Esophagus (tissue), 2 donors: ENCODE measurements at regions not wholly inside any gene's neighbourhood (a gene's known extent, or its start where the extent isn't known, plus 50 kb on each side); places are given as distances from the start of the nearest gene placed in this dataset.
"Not testable (repeated sequence)": the region's sequence is repeated elsewhere in the genome, so short reads cannot be mapped to it uniquely, and the experiment has no call there.

Source experiments
- H3K27ac ChIP-seq, 2 donors: one replicate each; pipeline ENCODE4 v1.5.1; 2013; ENCODE audit warnings: low read depth in 2 of 2, mild to moderate bottlenecking in 2 of 2, inconsistent platforms in 1 of 2, low read length in 1 of 2, moderate library complexity in 1 of 2
- H3K27me3 ChIP-seq, 2 donors: one replicate each; pipeline ENCODE4 v1.6.1; 2013; ENCODE audit warnings: low read length in 2 of 2, control low read depth in 1 of 2, mild to moderate bottlenecking in 1 of 2; ENCODE audit not compliant: insufficient read depth in 2 of 2, control insufficient read depth in 1 of 2
- H3K36me3 ChIP-seq, 2 donors: one replicate each; pipeline ENCODE4 v1.6.1; 2013; ENCODE audit warnings: low read length in 1 of 2; ENCODE audit not compliant: control insufficient read depth in 2 of 2, insufficient read depth in 2 of 2
- H3K4me1 ChIP-seq, 2 donors: one replicate each; pipeline ENCODE4 v1.6.1; 2013; ENCODE audit warnings: low read length in 1 of 2; ENCODE audit not compliant: control insufficient read depth in 2 of 2, insufficient read depth in 2 of 2
- H3K4me3 ChIP-seq, 2 donors: one replicate each; pipeline ENCODE4 v1.5.1; 2013; ENCODE audit warnings: low read length in 2 of 2, mild to moderate bottlenecking in 2 of 2, low read depth in 1 of 2, moderate library complexity in 1 of 2
- H3K9me3 ChIP-seq, 2 donors: one replicate each; pipeline ENCODE4 v1.6.1; 2013; ENCODE audit warnings: mild to moderate bottlenecking in 2 of 2, low read depth in 1 of 2, low read length in 1 of 2, moderate library complexity in 1 of 2; ENCODE audit not compliant: control insufficient read depth in 2 of 2, insufficient read depth in 1 of 2
- WGBS, 2 donors: extraction: QIAGEN DNeasy Blood & Tissue Kit; methylation state at CpG; one replicate each; pipeline ENCODE4 v1.1.7; 2013; 5-methylcytosine and 5-hydroxymethylcytosine counted together
- donor health status: healthy with polysubstance abuse.
- donor health status: Bipolar disorder and iron deficiency.

GRCh38 chr7:17580856-17581255, 282.4 kb downstream of the AHR start:
- H3K36me3 ChIP-seq, result no peaks in the 10 kb centered on the region
- H3K27ac ChIP-seq, result no peak overlapping the region

GRCh38 chr7:17581301-17581700, 282.8 kb downstream of the AHR start:
- Histone ChIP-seq H3K27me3 (no peaks in the 10 kb centered on the region), H3K27ac (no peak overlapping the region), H3K4me1 (no peaks in the 10 kb centered on the region), H3K4me3 (no peak overlapping the region), H3K36me3 (no peaks in the 10 kb centered on the region), H3K9me3 (no peaks in the 10 kb centered on the region)
- WGBS, 2 donors, result 87 to 88% methylated on average over 1 of the region's 1 CpG

More at GRCh38 chr7:17580856-17581255, 282.4 kb downstream of the AHR start:
- Histone ChIP-seq H3K4me1 (no peaks in the 10 kb centered on the region), H3K4me3 (no peak overlapping the region), H3K9me3 (no peaks in the 10 kb centered on the region), H3K27me3 (no peaks in the 10 kb centered on the region)
- WGBS, 2 donors, result 82 to 86% methylated on average over 1 of the region's 1 CpG

GRCh38 chr7:17582696-17583095, 284.2 kb downstream of the AHR start:
- not testable (repeated sequence) for H3K9me3 ChIP-seq, H3K27ac ChIP-seq, H3K27me3 ChIP-seq, H3K36me3 ChIP-seq, H3K4me1 ChIP-seq, H3K4me3 ChIP-seq
- WGBS, 2 donors, result 87 to 90% methylated on average over 2 of the region's 2 CpGs

- Histone ChIP-seq H3K36me3 (no peaks in the 10 kb centered on the region), H3K4me3 (no peak overlapping the region), H3K27ac (no peak overlapping the region), H3K27me3 (no peaks in the 10 kb centered on the region), H3K9me3 (no peaks in the 10 kb centered on the region), H3K4me1 (no peaks in the 10 kb centered on the region)
- WGBS, 2 donors, result 95 to 96% methylated on average over 1 of the region's 1 CpG
Observed at GRCh38 chr7:17583786-17584185, 285.3 kb downstream of the AHR start.

GRCh38 chr7:17584822-17585221, 286.4 kb downstream of the AHR start:
- no peaks in the 10 kb centered on the region for H3K27me3 ChIP-seq
- no peaks in the 10 kb centered on the region for H3K36me3 ChIP-seq
- H3K27ac ChIP-seq, result no peak overlapping the region
- H3K4me3 ChIP-seq, result no peak overlapping the region
- H3K9me3 ChIP-seq, result no peaks in the 10 kb centered on the region
- WGBS, 2 donors, result 38 to 48% methylated on average over 1 of the region's 1 CpG
- H3K4me1 ChIP-seq, result no peaks in the 10 kb centered on the region

GRCh38 chr7:17586711-17587110, 288.3 kb downstream of the AHR start:
- Histone ChIP-seq H3K4me1 (no peaks in the 10 kb centered on the region), H3K4me3 (no peak overlapping the region), H3K36me3 (no peaks in the 10 kb centered on the region), H3K27me3 (no peaks in the 10 kb centered on the region), H3K9me3 (no peaks in the 10 kb centered on the region), H3K27ac (no peak overlapping the region)
- 77 to 78% methylated on average over 4 of the region's 4 CpGs for WGBS, 2 donors

GRCh38 chr7:17588730-17589129, 290.3 kb downstream of the AHR start:
- Histone ChIP-seq H3K9me3 (no peaks in the 10 kb centered on the region), H3K27me3 (no peaks in the 10 kb centered on the region), H3K4me3 (no peak overlapping the region), H3K36me3 (no peaks in the 10 kb centered on the region), H3K4me1 (no peaks in the 10 kb centered on the region), H3K27ac (no peak overlapping the region)
- WGBS, 2 donors, result 77 to 95% methylated on average over 1 of the region's 1 CpG

- WGBS, 2 donors, result 67 to 82% methylated on average over 6 of the region's 6 CpGs
- no peaks in the 10 kb centered on the region for H3K9me3 ChIP-seq
- no peaks in the 10 kb centered on the region for H3K27me3 ChIP-seq
- H3K4me1 ChIP-seq, result no peaks in the 10 kb centered on the region
- H3K36me3 ChIP-seq, result no peaks in the 10 kb centered on the region
- H3K4me3 ChIP-seq, result no peak overlapping the region
- H3K27ac ChIP-seq, result no peak overlapping the region
Observed at GRCh38 chr7:17589671-17590070, 291.2 kb downstream of the AHR start.

GRCh38 chr7:17590221-17590620, 291.8 kb downstream of the AHR start:
- H3K4me1 ChIP-seq, result no peaks in the 10 kb centered on the region
- no peak overlapping the region for H3K27ac ChIP-seq
- no peak overlapping the region for H3K4me3 ChIP-seq
- WGBS, 2 donors, result 66 to 68% methylated on average over 2 of the region's 2 CpGs
- H3K9me3 ChIP-seq, result no peaks in the 10 kb centered on the region
- no peaks in the 10 kb centered on the region for H3K27me3 ChIP-seq
- no peaks in the 10 kb centered on the region for H3K36me3 ChIP-seq

GRCh38 chr7:17593819-17594419, 295.5 kb downstream of the AHR start:
- no peaks in the 10 kb centered on the region for H3K9me3 ChIP-seq
- H3K4me1 ChIP-seq, result no peaks in the 10 kb centered on the region
- H3K27ac ChIP-seq, result no peak overlapping the region
- H3K36me3 ChIP-seq, result no peaks in the 10 kb centered on the region
- WGBS, 2 donors, result 75 to 76% methylated on average over 1 of the region's 1 CpG
- H3K27me3 ChIP-seq, result no peaks in the 10 kb centered on the region
- no peak overlapping the region for H3K4me3 ChIP-seq
